Neural cell (in vitro differentiated cells): ENCODE measurements at regions not wholly inside any gene's neighbourhood (a gene's known extent, or its start where the extent isn't known, plus 50 kb on each side); places are given as distances from the start of the nearest gene placed in this dataset.

Source experiments
- CTCF ChIP-seq: fragments of 450-650 bp; IDR thresholded peaks from 2 replicates; pipeline ENCODE4 v1.5.1; 2014; ENCODE audit warnings: antibody characterized with exemption, mild to moderate bottlenecking, moderate library complexity; ENCODE audit not compliant: poor library complexity, severe bottlenecking
- EZH2 ChIP-seq: fragments of 200-600, 300-800 bp; shearing (Covaris generic), sonication (generic); IDR thresholded peaks from 2 replicates; pipeline ENCODE4 v1.6.1; 2014; ENCODE audit warnings: antibody characterized with exemption, low read length, borderline replicate concordance, mild to moderate bottlenecking; ENCODE audit not compliant: insufficient read depth, poor library complexity, severe bottlenecking
- SMC3 ChIP-seq: fragments of 450-650 bp; conservative IDR thresholded peaks from 2 replicates; pipeline ENCODE4 v1.6.1; 2014; ENCODE audit warnings: antibody characterized with exemption, mild to moderate bottlenecking, moderate library complexity; ENCODE audit not compliant: poor library complexity
- TAF1 ChIP-seq: IDR thresholded peaks from 2 replicates; pipeline ENCODE4 v1.6.1; 2012; ENCODE audit warnings: low read depth
- TF ChIP-seq, protein P1 (sequence below): IDR thresholded peaks from 2 replicates; pipeline ENCODE4 v1.6.1; 2012; ENCODE audit warnings: borderline replicate concordance

DNA sequence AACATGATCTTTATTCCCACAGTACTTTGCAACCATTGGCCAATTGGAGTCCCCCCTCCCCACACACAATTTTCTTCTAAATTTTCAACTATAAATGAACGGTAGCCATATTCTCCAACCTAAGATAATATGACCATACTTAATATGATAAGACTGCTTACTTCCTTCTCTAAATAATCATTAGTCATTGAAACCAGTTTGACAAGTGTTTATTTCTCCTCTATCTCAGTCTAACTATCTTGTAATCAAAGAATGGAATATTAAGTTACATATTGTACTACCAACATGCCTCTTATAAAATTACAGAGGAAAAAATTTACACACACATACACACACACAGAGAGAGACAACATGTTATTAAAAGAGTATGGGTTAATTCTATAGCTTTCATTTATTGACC is 567.4 kb upstream of the TMPRSS15 start:
- TF ChIP-seq CTCF (no peak), TAF1 (no peak), EZH2 (no peak), SMC3 (no peak)
- TF ChIP-seq, protein P1, sequence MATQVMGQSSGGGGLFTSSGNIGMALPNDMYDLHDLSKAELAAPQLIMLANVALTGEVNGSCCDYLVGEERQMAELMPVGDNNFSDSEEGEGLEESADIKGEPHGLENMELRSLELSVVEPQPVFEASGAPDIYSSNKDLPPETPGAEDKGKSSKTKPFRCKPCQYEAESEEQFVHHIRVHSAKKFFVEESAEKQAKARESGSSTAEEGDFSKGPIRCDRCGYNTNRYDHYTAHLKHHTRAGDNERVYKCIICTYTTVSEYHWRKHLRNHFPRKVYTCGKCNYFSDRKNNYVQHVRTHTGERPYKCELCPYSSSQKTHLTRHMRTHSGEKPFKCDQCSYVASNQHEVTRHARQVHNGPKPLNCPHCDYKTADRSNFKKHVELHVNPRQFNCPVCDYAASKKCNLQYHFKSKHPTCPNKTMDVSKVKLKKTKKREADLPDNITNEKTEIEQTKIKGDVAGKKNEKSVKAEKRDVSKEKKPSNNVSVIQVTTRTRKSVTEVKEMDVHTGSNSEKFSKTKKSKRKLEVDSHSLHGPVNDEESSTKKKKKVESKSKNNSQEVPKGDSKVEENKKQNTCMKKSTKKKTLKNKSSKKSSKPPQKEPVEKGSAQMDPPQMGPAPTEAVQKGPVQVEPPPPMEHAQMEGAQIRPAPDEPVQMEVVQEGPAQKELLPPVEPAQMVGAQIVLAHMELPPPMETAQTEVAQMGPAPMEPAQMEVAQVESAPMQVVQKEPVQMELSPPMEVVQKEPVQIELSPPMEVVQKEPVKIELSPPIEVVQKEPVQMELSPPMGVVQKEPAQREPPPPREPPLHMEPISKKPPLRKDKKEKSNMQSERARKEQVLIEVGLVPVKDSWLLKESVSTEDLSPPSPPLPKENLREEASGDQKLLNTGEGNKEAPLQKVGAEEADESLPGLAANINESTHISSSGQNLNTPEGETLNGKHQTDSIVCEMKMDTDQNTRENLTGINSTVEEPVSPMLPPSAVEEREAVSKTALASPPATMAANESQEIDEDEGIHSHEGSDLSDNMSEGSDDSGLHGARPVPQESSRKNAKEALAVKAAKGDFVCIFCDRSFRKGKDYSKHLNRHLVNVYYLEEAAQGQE, result no peak
